Esophagus muscularis mucosa (tissue), 4 donors: ENCODE measurements at regions not wholly inside any gene's neighbourhood (a gene's known extent, or its start where the extent isn't known, plus 50 kb on each side); places are given as distances from the start of the nearest gene placed in this dataset.

Experiments used
- DNase-seq: peaks from one replicate; pipeline ENCODE4 v3.0.0-alpha.2; 2017; ENCODE audit errors: extremely low spot score
- H3K27ac ChIP-seq, 4 donors: fragments of 200-600 bp; sonication (generic); replicated peaks in 1 of 4; 1 replicate in 3 of 4; 2 replicates in 1 of 4; pipeline ENCODE4 v1.5.1; 2016 to 2019; ENCODE audit warnings: mild to moderate bottlenecking in 1 of 4
- H3K27me3 ChIP-seq, 4 donors: fragments of 200-600 bp; sonication (generic); one replicate each; pipeline versions ENCODE4 v1.5.1 to v1.6.0; 2016 to 2019
- H3K36me3 ChIP-seq, 4 donors: fragments of 200-600 bp; sonication (generic); one replicate each; pipeline ENCODE4 v1.5.1; 2016 to 2019
- H3K4me1 ChIP-seq, 4 donors: fragments of 200-600 bp; sonication (generic); one replicate each; pipeline ENCODE4 v1.5.1; 2016 to 2019
- H3K4me3 ChIP-seq, 4 donors: fragments of 200-600 bp; sonication (generic); 1 replicate in 2 of 4; 2 replicates in 2 of 4; pipeline ENCODE4 v1.5.1; 2016 to 2019; ENCODE audit warnings: mild to moderate bottlenecking in 4 of 4, moderate library complexity in 1 of 4
- H3K9me3 ChIP-seq, 4 donors: fragments of 200-600 bp; sonication (generic); 1 replicate in 3 of 4; 2 replicates in 1 of 4; pipeline ENCODE4 v1.5.1; 2016 to 2019
- EP300 ChIP-seq: sonication (generic); formaldehyde crosslinking; IDR thresholded peaks from one replicate; pipeline ENCODE4 v1.6.1; 2017; ENCODE audit warnings: antibody characterized with exemption
- POLR2A ChIP-seq: fragments of 450-650 bp; IDR thresholded peaks from one replicate; pipeline ENCODE4 v1.6.1; 2017; ENCODE audit warnings: antibody characterized with exemption, moderate library complexity, mild to moderate bottlenecking, low read depth
- POLR2AphosphoS5 ChIP-seq, 2 donors: sonication (generic); formaldehyde crosslinking; IDR thresholded peaks; one replicate each; pipeline ENCODE4 v1.6.1; 2017; ENCODE audit warnings: antibody characterized with exemption in 2 of 2
- WGBS: methylation state at CpG from one replicate; pipeline ENCODE4 v1.1.5; 2018; 5-methylcytosine and 5-hydroxymethylcytosine counted together
- intact Hi-C: fragments of 100-400 bp; cut with DNase I; formaldehyde crosslinking; loops from one replicate; pipeline ENCODE4 v1.15.1; 2023
- TF ChIP-seq, protein P1 (sequence below), 3 experiments: fragments of 200-600 bp in 2 of 3; fragments of 450-650 bp in 1 of 3; sonication (generic) in 2 of 3; IDR thresholded peaks; one replicate each; pipeline ENCODE4 v1.5.1; 2017 to 2019; ENCODE audit warnings: antibody characterized with exemption in 3 of 3, mild to moderate bottlenecking in 2 of 3, moderate library complexity in 1 of 3

DNA sequence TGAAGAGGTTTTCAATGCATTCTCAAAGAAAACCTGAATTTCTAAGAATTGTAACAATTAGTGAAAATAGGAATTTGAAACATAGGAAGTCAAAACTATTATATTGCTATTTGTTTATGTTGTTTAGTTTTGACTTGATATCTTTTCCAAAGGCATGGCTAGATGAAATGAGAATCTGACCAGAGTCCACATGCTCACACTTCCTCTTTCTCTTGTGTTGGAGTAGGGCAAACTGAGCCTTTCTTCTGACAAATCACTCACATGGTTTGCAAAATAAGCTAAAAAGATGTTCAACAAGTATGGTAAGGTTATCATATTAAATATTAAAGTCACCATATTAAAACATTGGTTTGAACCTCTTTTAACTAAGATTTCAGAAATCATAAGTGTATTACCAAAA lies 512.6 kb downstream of the ISL1 start:
- Histone ChIP-seq H3K27ac (no peak overlapping the region), H3K27me3 (no peaks in the 10 kb centered on the region), H3K9me3 (no peaks in the 10 kb centered on the region), H3K36me3 (no peaks in the 10 kb centered on the region), H3K4me3 (no peak overlapping the region), H3K4me1 (no peaks in the 10 kb centered on the region)
- TF ChIP-seq, protein P1, sequence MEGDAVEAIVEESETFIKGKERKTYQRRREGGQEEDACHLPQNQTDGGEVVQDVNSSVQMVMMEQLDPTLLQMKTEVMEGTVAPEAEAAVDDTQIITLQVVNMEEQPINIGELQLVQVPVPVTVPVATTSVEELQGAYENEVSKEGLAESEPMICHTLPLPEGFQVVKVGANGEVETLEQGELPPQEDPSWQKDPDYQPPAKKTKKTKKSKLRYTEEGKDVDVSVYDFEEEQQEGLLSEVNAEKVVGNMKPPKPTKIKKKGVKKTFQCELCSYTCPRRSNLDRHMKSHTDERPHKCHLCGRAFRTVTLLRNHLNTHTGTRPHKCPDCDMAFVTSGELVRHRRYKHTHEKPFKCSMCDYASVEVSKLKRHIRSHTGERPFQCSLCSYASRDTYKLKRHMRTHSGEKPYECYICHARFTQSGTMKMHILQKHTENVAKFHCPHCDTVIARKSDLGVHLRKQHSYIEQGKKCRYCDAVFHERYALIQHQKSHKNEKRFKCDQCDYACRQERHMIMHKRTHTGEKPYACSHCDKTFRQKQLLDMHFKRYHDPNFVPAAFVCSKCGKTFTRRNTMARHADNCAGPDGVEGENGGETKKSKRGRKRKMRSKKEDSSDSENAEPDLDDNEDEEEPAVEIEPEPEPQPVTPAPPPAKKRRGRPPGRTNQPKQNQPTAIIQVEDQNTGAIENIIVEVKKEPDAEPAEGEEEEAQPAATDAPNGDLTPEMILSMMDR (IDR thresholded peaks at IDR 0.05), result no peak
- TF ChIP-seq POLR2A (no peak), EP300 (no peak), POLR2AphosphoS5 (IDR thresholded peaks at IDR 0.05) (no peak)
- intact Hi-C loops, result no loop called here
- DNase-seq, result no peak

DNA sequence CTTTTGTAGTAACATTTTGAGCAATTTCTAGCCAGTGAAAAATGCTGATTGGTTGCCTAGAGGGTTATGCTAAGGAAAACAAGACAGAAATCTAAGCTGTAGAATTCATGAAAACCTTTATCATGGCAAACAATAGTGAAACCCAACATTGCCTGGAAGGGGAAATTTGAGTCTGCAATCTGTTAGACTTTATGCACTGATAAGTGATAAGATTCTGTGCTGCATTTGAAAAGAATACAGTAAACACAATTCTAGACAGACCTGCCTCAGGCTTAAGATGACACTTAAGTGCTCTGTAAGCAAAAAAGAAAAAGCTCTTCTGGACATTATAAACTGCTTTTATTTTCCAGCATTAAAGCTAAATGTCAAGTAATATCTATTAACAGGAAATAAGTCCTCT lies 519.3 kb downstream of the ISL1 start:
- no peak overlapping the region for H3K27ac ChIP-seq
- no peak overlapping the region for H3K4me3 ChIP-seq
- H3K36me3 ChIP-seq, result no peaks in the 10 kb centered on the region
- H3K9me3 ChIP-seq, result no peaks in the 10 kb centered on the region
- intact Hi-C loops, result no loop called here
- no peak for TF ChIP-seq POLR2AphosphoS5 (IDR thresholded peaks at IDR 0.05)
- no peak for TF ChIP-seq EP300
- TF ChIP-seq, protein P1 (IDR thresholded peaks at IDR 0.05), result no peak
- TF ChIP-seq POLR2A, result no peak
- DNase-seq, result no peak
- H3K27me3 ChIP-seq, result no peaks in the 10 kb centered on the region
- no peaks in the 10 kb centered on the region for H3K4me1 ChIP-seq

DNA sequence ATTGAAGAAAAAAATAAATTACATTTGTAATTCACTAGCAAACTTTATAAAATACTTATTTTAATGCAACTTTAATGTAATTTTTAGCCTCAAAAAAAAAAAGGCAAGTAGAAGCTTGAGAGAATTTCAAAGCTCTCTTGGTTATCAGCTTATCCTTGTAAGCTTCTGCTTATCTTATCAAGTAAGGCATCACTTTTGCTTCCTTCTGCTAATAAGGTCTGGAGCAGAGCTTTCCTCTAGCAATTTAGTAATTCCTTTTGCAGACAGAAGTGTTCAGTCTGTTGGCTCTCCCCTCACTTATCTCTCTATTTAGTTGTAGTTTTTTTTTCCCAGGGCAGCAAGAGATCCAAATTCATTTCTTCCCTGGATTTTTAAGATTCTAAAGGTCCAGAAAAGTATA lies 525.0 kb downstream of the ISL1 start:
- intact Hi-C loops, result no loop called here
- H3K27me3 ChIP-seq, result no peaks in the 10 kb centered on the region
- no peak overlapping the region for H3K27ac ChIP-seq
- no peak for DNase-seq
- no peaks in the 10 kb centered on the region for H3K4me1 ChIP-seq
- no peaks in the 10 kb centered on the region for H3K36me3 ChIP-seq
- H3K9me3 ChIP-seq, result no peaks in the 10 kb centered on the region
- H3K4me3 ChIP-seq, result no peak overlapping the region
- TF ChIP-seq, protein P1 (IDR thresholded peaks at IDR 0.05), result no peak
- TF ChIP-seq EP300, result no peak
- no peak for TF ChIP-seq POLR2AphosphoS5 (IDR thresholded peaks at IDR 0.05)
- no peak for TF ChIP-seq POLR2A

DNA sequence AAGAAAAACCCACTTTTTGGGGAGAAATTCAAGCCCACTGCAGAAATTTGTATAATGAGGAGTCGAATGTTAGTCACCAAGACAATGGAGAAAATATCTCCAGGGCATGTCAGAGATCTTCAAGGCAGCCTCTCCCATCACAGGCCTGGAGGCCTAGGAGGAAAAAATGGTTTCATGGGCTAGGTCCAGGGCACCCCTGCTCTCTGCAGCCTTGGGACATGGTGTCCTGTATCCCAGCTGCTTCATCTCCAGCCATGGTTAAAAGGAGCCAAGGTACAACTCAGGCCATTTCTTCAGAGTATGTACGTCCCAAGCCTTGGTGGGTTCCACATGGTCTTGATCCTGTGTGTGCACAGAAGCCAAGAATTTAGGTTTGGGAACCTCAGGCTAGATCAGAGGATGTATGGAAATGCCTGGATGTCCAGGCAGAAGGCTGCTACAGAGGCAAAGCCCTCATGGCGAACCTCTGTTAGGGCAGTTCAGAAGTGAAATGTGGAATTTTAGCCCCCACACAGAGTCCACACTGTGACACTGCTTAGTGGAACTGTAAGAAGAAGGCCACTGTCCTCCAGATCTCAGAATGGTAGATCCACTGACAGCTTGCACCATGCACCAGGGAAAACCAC lies 561.4 kb downstream of the ISL1 start:
- 81% methylated on average over 3 of the region's 3 CpGs for WGBS
- H3K36me3 ChIP-seq, result no peaks in the 10 kb centered on the region

More for the DNA sequence above, 561.4 kb downstream of the ISL1 start:
- no peak overlapping the region for H3K27ac ChIP-seq
- H3K4me1 ChIP-seq, result no peaks in the 10 kb centered on the region
- no peak for TF ChIP-seq EP300
- no peak for TF ChIP-seq POLR2A
- TF ChIP-seq, protein P1 (IDR thresholded peaks at IDR 0.05), result no peak
- no peak for TF ChIP-seq POLR2AphosphoS5 (IDR thresholded peaks at IDR 0.05)
- intact Hi-C loops, result no loop called here
- H3K27me3 ChIP-seq, result no peaks in the 10 kb centered on the region
- H3K4me3 ChIP-seq, result no peak overlapping the region
- H3K9me3 ChIP-seq, result peaks cover 0 to 8% (median 3%) of the 10 kb centered on the region in 4 donors
- no peak for DNase-seq
